Endothelial cell (in vitro differentiated cells): ENCODE measurements at regions not wholly inside any gene's neighbourhood (a gene's known extent, or its start where the extent isn't known, plus 50 kb on each side); places are given as distances from the start of the nearest gene placed in this dataset.
"Not testable (repeated sequence)": the region's sequence is repeated elsewhere in the genome, so short reads cannot be mapped to it uniquely, and the experiment has no call there.

Experiments used
- DNase-seq: peaks from one replicate; pipeline ENCODE4 v3.0.0; 2021; ENCODE audit warnings: low spot score
- H3K27ac Mint-ChIP-seq: one replicate; pipeline ENCODE4 v1.8.0; 2021; ENCODE audit warnings: mixed read lengths, inconsistent platforms; ENCODE audit not compliant: unreplicated experiment
- H3K27me3 Mint-ChIP-seq: one replicate; pipeline ENCODE4 v1.8.0; 2021; ENCODE audit warnings: mild to moderate bottlenecking, moderate library complexity, mixed read lengths, inconsistent platforms; ENCODE audit not compliant: unreplicated experiment
- H3K36me3 Mint-ChIP-seq: one replicate; pipeline ENCODE4 v1.8.0; 2021; ENCODE audit warnings: mild to moderate bottlenecking, low read depth, mixed read lengths, inconsistent platforms; ENCODE audit not compliant: unreplicated experiment
- H3K4me1 Mint-ChIP-seq: one replicate; pipeline ENCODE4 v1.8.0; 2021; ENCODE audit warnings: mild to moderate bottlenecking, mixed read lengths, inconsistent platforms; ENCODE audit not compliant: unreplicated experiment
- H3K4me3 Mint-ChIP-seq: one replicate; pipeline ENCODE4 v1.8.0; 2021; ENCODE audit warnings: mild to moderate bottlenecking, mixed read lengths, inconsistent platforms; ENCODE audit not compliant: unreplicated experiment
- H3K9me3 Mint-ChIP-seq: one replicate; pipeline ENCODE4 v1.8.0; 2021; ENCODE audit warnings: mixed read lengths, inconsistent platforms; ENCODE audit not compliant: unreplicated experiment
- TF ChIP-seq, protein P1 (sequence below): fragments of 200-600 bp; sonication (generic); IDR thresholded peaks from one replicate; pipeline ENCODE4 v1.5.0; 2021; ENCODE audit warnings: antibody characterized with exemption; ENCODE audit not compliant: unreplicated experiment

DNA sequence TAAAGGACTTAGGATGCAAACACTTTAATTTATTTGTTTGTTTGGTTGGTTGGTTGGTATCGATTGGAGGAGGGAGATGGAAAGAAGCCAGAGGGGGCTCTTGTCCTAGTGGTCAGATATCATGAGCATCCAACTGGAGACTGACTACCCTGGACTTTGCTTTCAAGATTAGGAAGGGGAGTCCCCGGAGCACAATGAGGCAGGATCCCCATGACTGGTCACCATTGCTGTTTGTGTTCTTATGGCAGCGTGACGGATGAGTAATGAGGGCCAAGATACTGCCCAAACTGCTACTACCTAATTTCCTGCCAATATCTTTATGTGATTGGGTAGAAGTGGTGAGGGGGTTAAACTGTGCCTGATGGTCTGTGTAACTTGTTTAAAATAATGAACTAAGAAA is 354.6 kb upstream of the ROPN1 start:
- H3K9me3 Mint-ChIP-seq: no peaks in the 10 kb centered on the region
- H3K4me3 Mint-ChIP-seq: no peak overlapping the region
- peaks cover 27% of the 10 kb centered on the region for H3K36me3 Mint-ChIP-seq
- H3K27ac Mint-ChIP-seq: no peak overlapping the region
- no peaks in the 10 kb centered on the region for H3K4me1 Mint-ChIP-seq
- DNase-seq: no peak
- TF ChIP-seq, protein P1, sequence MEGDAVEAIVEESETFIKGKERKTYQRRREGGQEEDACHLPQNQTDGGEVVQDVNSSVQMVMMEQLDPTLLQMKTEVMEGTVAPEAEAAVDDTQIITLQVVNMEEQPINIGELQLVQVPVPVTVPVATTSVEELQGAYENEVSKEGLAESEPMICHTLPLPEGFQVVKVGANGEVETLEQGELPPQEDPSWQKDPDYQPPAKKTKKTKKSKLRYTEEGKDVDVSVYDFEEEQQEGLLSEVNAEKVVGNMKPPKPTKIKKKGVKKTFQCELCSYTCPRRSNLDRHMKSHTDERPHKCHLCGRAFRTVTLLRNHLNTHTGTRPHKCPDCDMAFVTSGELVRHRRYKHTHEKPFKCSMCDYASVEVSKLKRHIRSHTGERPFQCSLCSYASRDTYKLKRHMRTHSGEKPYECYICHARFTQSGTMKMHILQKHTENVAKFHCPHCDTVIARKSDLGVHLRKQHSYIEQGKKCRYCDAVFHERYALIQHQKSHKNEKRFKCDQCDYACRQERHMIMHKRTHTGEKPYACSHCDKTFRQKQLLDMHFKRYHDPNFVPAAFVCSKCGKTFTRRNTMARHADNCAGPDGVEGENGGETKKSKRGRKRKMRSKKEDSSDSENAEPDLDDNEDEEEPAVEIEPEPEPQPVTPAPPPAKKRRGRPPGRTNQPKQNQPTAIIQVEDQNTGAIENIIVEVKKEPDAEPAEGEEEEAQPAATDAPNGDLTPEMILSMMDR: no peak
- H3K27me3 Mint-ChIP-seq: peaks cover 1% of the 10 kb centered on the region

DNA sequence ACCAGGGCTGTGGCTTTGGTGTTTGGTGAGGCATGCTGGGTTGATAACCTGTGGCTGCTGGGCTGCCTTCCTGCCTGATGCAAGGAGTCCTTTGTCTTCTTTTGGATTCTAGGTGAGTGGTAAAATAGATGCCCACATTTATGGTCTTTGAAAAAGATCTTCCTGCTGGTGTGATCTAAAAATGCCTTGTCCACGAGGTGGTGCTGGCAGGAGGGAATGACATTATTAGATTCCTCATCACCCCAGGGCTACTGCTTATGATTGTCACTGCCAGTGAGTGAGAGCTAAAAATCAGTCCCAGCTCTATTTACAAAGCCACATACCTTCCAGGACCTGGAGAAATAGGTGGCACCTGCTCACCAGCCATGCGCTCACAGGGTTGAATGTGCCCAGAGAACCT is 355.5 kb upstream of the ROPN1 start:
- H3K4me3 Mint-ChIP-seq: peak overlapping the region; percentile 68
- TF ChIP-seq, protein P1: no peak
- no peak for DNase-seq
- peaks cover 1% of the 10 kb centered on the region for H3K27me3 Mint-ChIP-seq
- H3K36me3 Mint-ChIP-seq: peaks cover 22% of the 10 kb centered on the region
- H3K4me1 Mint-ChIP-seq: no peaks in the 10 kb centered on the region
- H3K27ac Mint-ChIP-seq: no peak overlapping the region
- no peaks in the 10 kb centered on the region for H3K9me3 Mint-ChIP-seq

GRCh38 chr3:124348555-124348954 is 356.6 kb upstream of the ROPN1 start:
- not testable (repeated sequence) for H3K4me3 Mint-ChIP-seq, DNase-seq, H3K9me3 Mint-ChIP-seq, H3K4me1 Mint-ChIP-seq, H3K27me3 Mint-ChIP-seq, H3K27ac Mint-ChIP-seq
- peaks cover 24% of the 10 kb centered on the region for H3K36me3 Mint-ChIP-seq

DNA sequence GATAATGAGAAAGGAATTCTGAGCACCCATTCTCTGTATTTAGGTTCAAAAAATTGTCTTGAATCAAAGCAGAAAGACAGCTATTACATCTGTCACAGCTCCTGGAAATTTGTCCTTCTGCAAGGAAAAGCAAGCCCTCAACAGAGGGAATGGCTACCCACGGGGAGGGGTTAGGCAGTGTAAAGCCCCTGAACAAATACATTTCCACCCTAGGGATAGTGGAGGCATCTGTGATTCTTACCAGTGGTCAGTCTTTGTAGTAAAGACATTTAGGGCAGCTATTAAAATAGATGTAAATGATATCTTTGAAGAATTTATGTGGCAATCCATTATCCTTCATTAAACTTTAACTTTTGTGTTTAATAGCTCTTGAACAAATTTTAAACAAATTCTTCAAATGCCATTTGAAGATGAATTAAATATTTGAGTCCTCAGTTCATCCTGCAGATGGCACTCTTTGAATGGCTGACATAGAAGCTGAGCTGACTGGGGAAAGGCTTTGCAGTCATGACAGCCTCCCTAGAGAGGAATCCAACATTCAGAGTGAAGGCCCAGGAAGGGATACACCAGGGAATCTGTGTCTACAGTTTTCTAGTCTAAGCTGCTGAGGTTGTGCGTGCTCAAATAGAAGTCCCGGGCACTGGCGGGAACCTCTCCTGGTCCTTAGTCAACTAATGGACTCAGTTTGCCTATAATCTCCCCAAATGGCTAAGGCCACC is 359.7 kb upstream of the ROPN1 start:
- no peaks in the 10 kb centered on the region for H3K9me3 Mint-ChIP-seq
- TF ChIP-seq, protein P1: no peak
- H3K4me3 Mint-ChIP-seq: no peak overlapping the region
- H3K27me3 Mint-ChIP-seq: peaks cover 3% of the 10 kb centered on the region
- peak overlapping the region; percentile 28 for H3K27ac Mint-ChIP-seq
- DNase-seq: peak; percentile 8
- H3K36me3 Mint-ChIP-seq: peaks cover 24% of the 10 kb centered on the region
- no peaks in the 10 kb centered on the region for H3K4me1 Mint-ChIP-seq

DNA sequence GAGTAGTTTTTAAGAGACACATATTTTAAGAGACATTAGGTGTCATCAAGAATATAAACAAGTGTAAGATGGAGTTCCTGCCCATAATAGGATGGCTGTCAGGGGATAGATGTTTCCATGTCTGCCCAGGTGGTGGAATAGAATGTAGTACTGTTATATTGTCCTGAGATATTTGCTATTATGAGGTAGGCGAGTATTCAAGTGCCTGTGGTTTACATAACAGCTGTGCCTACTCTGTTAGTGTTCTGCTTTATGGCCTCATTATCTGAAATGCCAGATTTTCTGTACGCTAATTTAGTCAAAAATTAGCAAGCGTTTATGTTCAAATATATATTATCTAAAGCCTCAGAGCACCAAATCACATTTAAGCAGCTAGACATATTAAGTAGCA is 360.2 kb upstream of the ROPN1 start:
- no peak for DNase-seq
- H3K4me1 Mint-ChIP-seq: no peaks in the 10 kb centered on the region
- no peak overlapping the region for H3K4me3 Mint-ChIP-seq
- H3K9me3 Mint-ChIP-seq: no peaks in the 10 kb centered on the region
- TF ChIP-seq, protein P1: no peak
- peaks cover 24% of the 10 kb centered on the region for H3K36me3 Mint-ChIP-seq
- H3K27me3 Mint-ChIP-seq: peaks cover 3% of the 10 kb centered on the region
- H3K27ac Mint-ChIP-seq: peak overlapping the region; percentile 28
